ENCODE measurements at regions not wholly inside any gene's neighbourhood (a gene's known extent, or its start where the extent isn't known, plus 50 kb on each side); places are given as distances from the start of the nearest gene placed in this dataset.

- H3K4me3 ChIP-seq (ENCODE audit: insufficient read depth in 1 of 2, low read depth in 1 of 2, low read length in 2 of 2): no peak overlapping the region
- no peak overlapping the region for H4K91ac ChIP-seq (ENCODE audit: low read length)
- no peak overlapping the region for H2BK15ac ChIP-seq (ENCODE audit: low read depth, poor library complexity, severe bottlenecking)
- 86% methylated on average over 9 of the region's 10 CpGs for WGBS
- no peak overlapping the region for H3K18ac ChIP-seq (ENCODE audit: low read depth in 1 of 2, low read length in 2 of 2)
- H3K4ac ChIP-seq (ENCODE audit: low read depth in 1 of 2, low read length in 2 of 2): no peak overlapping the region
- H3K9me3 ChIP-seq (ENCODE audit: control insufficient read depth, low read length): no peaks in the 10 kb centered on the region
- no peak overlapping the region for H3K4me2 ChIP-seq (ENCODE audit: low read length, poor library complexity, severe bottlenecking)
- H3K9ac ChIP-seq (ENCODE audit: low read length): no peak overlapping the region
- no peak overlapping the region for H2BK5ac ChIP-seq (ENCODE audit: low read depth, low read length, poor library complexity, severe bottlenecking)
- peaks cover 6 to 7% of the 10 kb centered on the region in 2 experiments for H3K27me3 ChIP-seq (ENCODE audit: control insufficient read depth in 1 of 2, insufficient read depth in 1 of 2, low read length in 2 of 2)
- no peaks in the 10 kb centered on the region for H3K79me1 ChIP-seq (replicated peaks; ENCODE audit: low read length, poor library complexity, severe bottlenecking)
- H2BK120ac ChIP-seq (ENCODE audit: low read depth, low read length): no peak overlapping the region
- no peak for DNase-seq
- H2BK12ac ChIP-seq (ENCODE audit: low read length in 2 of 2): no peak overlapping the region
- H3K14ac ChIP-seq (ENCODE audit: low read length in 2 of 2): no peak overlapping the region
- H3K23ac ChIP-seq (ENCODE audit: low read length in 2 of 2): no peak overlapping the region
- no peaks in the 10 kb centered on the region for H3K4me1 ChIP-seq (ENCODE audit: control insufficient read depth, insufficient read depth, low read depth, low read length)
- H3K36me3 ChIP-seq (ENCODE audit: control insufficient read depth in 1 of 2, insufficient read depth in 2 of 2, low read depth in 1 of 2, low read length in 2 of 2): no peaks in the 10 kb centered on the region
- H4K8ac ChIP-seq (ENCODE audit: low read length): no peak overlapping the region
- no peak overlapping the region for H3K27ac ChIP-seq (ENCODE audit: low read length, poor library complexity, severe bottlenecking)
- H2AFZ ChIP-seq (ENCODE audit: low read depth, low read length): no peak overlapping the region
- H2AK5ac ChIP-seq (ENCODE audit: low read length, severe bottlenecking): no peak overlapping the region
Measured at GRCh38 chr6:16824845-16825685, 63.8 kb upstream of the ATXN1 start.

- Histone ChIP-seq H4K91ac (ENCODE audit: low read length) (no peak overlapping the region), H3K14ac (ENCODE audit: low read length in 2 of 2) (no peak overlapping the region), H2BK5ac (ENCODE audit: low read depth, low read length, poor library complexity, severe bottlenecking) (no peak overlapping the region), H3K23ac (ENCODE audit: low read length in 2 of 2) (no peak overlapping the region), H3K4ac (ENCODE audit: low read depth in 1 of 2, low read length in 2 of 2) (no peak overlapping the region), H3K79me1 (replicated peaks; ENCODE audit: low read length, poor library complexity, severe bottlenecking) (no peaks in the 10 kb centered on the region), H3K4me1 (ENCODE audit: control insufficient read depth, insufficient read depth, low read depth, low read length) (no peaks in the 10 kb centered on the region), H3K9ac (ENCODE audit: low read length) (no peak overlapping the region), H2BK12ac (ENCODE audit: low read length in 2 of 2) (no peak overlapping the region), H2BK15ac (ENCODE audit: low read depth, poor library complexity, severe bottlenecking) (no peak overlapping the region), H3K4me2 (ENCODE audit: low read length, poor library complexity, severe bottlenecking) (no peak overlapping the region), H3K9me3 (ENCODE audit: control insufficient read depth, low read length) (no peaks in the 10 kb centered on the region), H2AFZ (ENCODE audit: low read depth, low read length) (no peak overlapping the region), H3K36me3 (ENCODE audit: control insufficient read depth in 1 of 2, insufficient read depth in 2 of 2, low read depth in 1 of 2, low read length in 2 of 2) (no peaks in the 10 kb centered on the region), H3K18ac (ENCODE audit: low read depth in 1 of 2, low read length in 2 of 2) (no peak overlapping the region), H3K27ac (ENCODE audit: low read length, poor library complexity, severe bottlenecking) (no peak overlapping the region), H2BK120ac (ENCODE audit: low read depth, low read length) (no peak overlapping the region), H4K8ac (ENCODE audit: low read length) (no peak overlapping the region), H3K27me3 (ENCODE audit: control insufficient read depth in 1 of 2, insufficient read depth in 1 of 2, low read length in 2 of 2) (peaks cover 6 to 7% of the 10 kb centered on the region in 2 experiments), H3K4me3 (ENCODE audit: insufficient read depth in 1 of 2, low read depth in 1 of 2, low read length in 2 of 2) (no peak overlapping the region), H2AK5ac (ENCODE audit: low read length, severe bottlenecking) (no peak overlapping the region)
- WGBS: 84% methylated on average over 2 of the region's 2 CpGs
- DNase-seq: no peak
Measured at GRCh38 chr6:16823718-16824352, 62.6 kb upstream of the ATXN1 start.

GRCh38 chr6:16822975-16823717, 61.9 kb upstream of the ATXN1 start:
- Histone ChIP-seq H3K14ac (ENCODE audit: low read length in 2 of 2) (no peak overlapping the region), H3K23ac (ENCODE audit: low read length in 2 of 2) (no peak overlapping the region), H3K4me1 (ENCODE audit: control insufficient read depth, insufficient read depth, low read depth, low read length) (no peaks in the 10 kb centered on the region), H3K36me3 (ENCODE audit: control insufficient read depth in 1 of 2, insufficient read depth in 2 of 2, low read depth in 1 of 2, low read length in 2 of 2) (no peaks in the 10 kb centered on the region), H4K8ac (ENCODE audit: low read length) (no peak overlapping the region), H2AK5ac (ENCODE audit: low read length, severe bottlenecking) (no peak overlapping the region), H2BK12ac (ENCODE audit: low read length in 2 of 2) (no peak overlapping the region), H3K27ac (ENCODE audit: low read length, poor library complexity, severe bottlenecking) (no peak overlapping the region), H3K4me2 (ENCODE audit: low read length, poor library complexity, severe bottlenecking) (no peak overlapping the region), H3K18ac (ENCODE audit: low read depth in 1 of 2, low read length in 2 of 2) (no peak overlapping the region), H3K9ac (ENCODE audit: low read length) (no peak overlapping the region), H2BK120ac (ENCODE audit: low read depth, low read length) (no peak overlapping the region), H3K9me3 (ENCODE audit: control insufficient read depth, low read length) (no peaks in the 10 kb centered on the region), H3K4me3 (ENCODE audit: insufficient read depth in 1 of 2, low read depth in 1 of 2, low read length in 2 of 2) (no peak overlapping the region), H3K4ac (ENCODE audit: low read depth in 1 of 2, low read length in 2 of 2) (no peak overlapping the region), H2BK5ac (ENCODE audit: low read depth, low read length, poor library complexity, severe bottlenecking) (no peak overlapping the region), H4K91ac (ENCODE audit: low read length) (no peak overlapping the region), H2AFZ (ENCODE audit: low read depth, low read length) (no peak overlapping the region), H3K79me1 (replicated peaks; ENCODE audit: low read length, poor library complexity, severe bottlenecking) (no peaks in the 10 kb centered on the region), H3K27me3 (ENCODE audit: control insufficient read depth in 1 of 2, insufficient read depth in 1 of 2, low read length in 2 of 2) (peaks cover 6 to 7% of the 10 kb centered on the region in 2 experiments), H2BK15ac (ENCODE audit: low read depth, poor library complexity, severe bottlenecking) (no peak overlapping the region)
- WGBS: 85% methylated on average over 5 of the region's 8 CpGs
- no peak for DNase-seq

GRCh38 chr6:16822529-16822928, 61.3 kb upstream of the ATXN1 start:
- H3K9ac ChIP-seq (ENCODE audit: low read length): no peak overlapping the region
- H3K27me3 ChIP-seq (ENCODE audit: control insufficient read depth in 1 of 2, insufficient read depth in 1 of 2, low read length in 2 of 2): peaks cover 6 to 7% of the 10 kb centered on the region in 2 experiments
- H3K4ac ChIP-seq (ENCODE audit: low read depth in 1 of 2, low read length in 2 of 2): no peak overlapping the region
- H3K4me3 ChIP-seq (ENCODE audit: insufficient read depth in 1 of 2, low read depth in 1 of 2, low read length in 2 of 2): no peak overlapping the region
- no peak overlapping the region for H2BK12ac ChIP-seq (ENCODE audit: low read length in 2 of 2)
- no peaks in the 10 kb centered on the region for H3K9me3 ChIP-seq (ENCODE audit: control insufficient read depth, low read length)
- H2AFZ ChIP-seq (ENCODE audit: low read depth, low read length): no peak overlapping the region
- no peak overlapping the region for H2AK5ac ChIP-seq (ENCODE audit: low read length, severe bottlenecking)
- no peak overlapping the region for H2BK120ac ChIP-seq (ENCODE audit: low read depth, low read length)
- H4K8ac ChIP-seq (ENCODE audit: low read length): no peak overlapping the region
- H3K27ac ChIP-seq (ENCODE audit: low read length, poor library complexity, severe bottlenecking): no peak overlapping the region
- H2BK15ac ChIP-seq (ENCODE audit: low read depth, poor library complexity, severe bottlenecking): no peak overlapping the region
- no peak overlapping the region for H3K23ac ChIP-seq (ENCODE audit: low read length in 2 of 2)
- no peak overlapping the region for H4K91ac ChIP-seq (ENCODE audit: low read length)
- DNase-seq: no peak
- H3K36me3 ChIP-seq (ENCODE audit: control insufficient read depth in 1 of 2, insufficient read depth in 2 of 2, low read depth in 1 of 2, low read length in 2 of 2): no peaks in the 10 kb centered on the region
- H3K18ac ChIP-seq (ENCODE audit: low read depth in 1 of 2, low read length in 2 of 2): no peak overlapping the region
- 100% methylated on average over 2 of the region's 2 CpGs for WGBS
- no peaks in the 10 kb centered on the region for H3K4me1 ChIP-seq (ENCODE audit: control insufficient read depth, insufficient read depth, low read depth, low read length)
- no peak overlapping the region for H2BK5ac ChIP-seq (ENCODE audit: low read depth, low read length, poor library complexity, severe bottlenecking)
- H3K79me1 ChIP-seq (replicated peaks; ENCODE audit: low read length, poor library complexity, severe bottlenecking): no peaks in the 10 kb centered on the region
- H3K4me2 ChIP-seq (ENCODE audit: low read length, poor library complexity, severe bottlenecking): no peak overlapping the region
- H3K14ac ChIP-seq (ENCODE audit: low read length in 2 of 2): no peak overlapping the region

All from mesenchymal stem cell (in vitro differentiated cells and primary cell).